ENCODE measurements at regions not wholly inside any gene's neighbourhood (a gene's known extent, or its start where the extent isn't known, plus 50 kb on each side); places are given as distances from the start of the nearest gene placed in this dataset.

DNA sequence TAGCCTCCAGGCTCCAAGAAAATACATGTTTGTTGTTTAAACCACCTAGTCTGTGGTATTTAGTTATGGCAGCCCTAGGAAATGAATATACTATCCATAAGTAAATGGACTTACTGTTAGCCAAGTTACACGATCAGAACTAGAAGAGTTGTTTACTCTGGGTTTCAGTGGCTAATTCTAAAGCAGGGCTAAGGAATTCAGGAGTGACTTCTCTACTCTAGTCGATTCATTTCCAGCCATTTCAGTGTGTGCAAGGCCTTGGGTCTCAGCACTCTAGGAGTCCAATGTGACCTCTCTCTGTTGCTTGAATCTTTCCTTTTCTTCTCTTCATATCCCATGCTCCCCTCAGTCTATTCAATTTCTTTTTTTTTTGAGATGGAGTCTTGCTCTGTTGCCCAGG lies 66.7 kb downstream of the BHLHE40 start:
- H3K14ac ChIP-seq (ENCODE audit: insufficient read length) = no peak overlapping the region
- no peaks in the 10 kb centered on the region for H3K36me3 ChIP-seq (ENCODE audit: control insufficient read depth in 2 of 4, insufficient read depth in 4 of 4, low read length in 3 of 4)
- no peak overlapping the region for H4K8ac ChIP-seq (ENCODE audit: extremely low read depth, insufficient read depth, low read length)
- no peak for FAIRE-seq
- H3K79me1 ChIP-seq (ENCODE audit: low read depth, low read length) = no peaks in the 10 kb centered on the region
- no peaks in the 10 kb centered on the region for H3K27me3 ChIP-seq (replicated peaks in 1 of 4; ENCODE audit: control insufficient read depth in 3 of 4, extremely low read depth in 1 of 4, insufficient read depth in 3 of 4, low read length in 3 of 4)
- H4K20me1 ChIP-seq (replicated peaks in 1 of 2; ENCODE audit: control insufficient read depth in 1 of 2, insufficient read depth in 2 of 2, low read length in 2 of 2) = no peaks in the 10 kb centered on the region
- no peak overlapping the region for H3K9ac ChIP-seq (replicated peaks in 1 of 4; ENCODE audit: extremely low read depth in 1 of 4, low read depth in 3 of 4, low read length in 3 of 4)
- H2BK5ac ChIP-seq (ENCODE audit: low read depth, low read length) = no peak overlapping the region
- H3K18ac ChIP-seq (ENCODE audit: extremely low read depth, low read length) = no peak overlapping the region
- H3K9me3 ChIP-seq (ENCODE audit: insufficient read depth in 2 of 2, low read depth in 1 of 2, low read length in 1 of 2) = no peaks in the 10 kb centered on the region
- no peak overlapping the region for H3K4me3 ChIP-seq (ENCODE audit: extremely low read depth in 1 of 4, insufficient read depth in 2 of 4, low read depth in 3 of 4, low read length in 4 of 4)
- no peak overlapping the region for H4K5ac ChIP-seq (ENCODE audit: insufficient read length, low read depth, low read length)
- H2AK5ac ChIP-seq (ENCODE audit: low read depth, low read length) = no peak overlapping the region
- no peak overlapping the region for H3K56ac ChIP-seq (replicated peaks; ENCODE audit: insufficient read length, low read depth, low read length)
- TF ChIP-seq TAF1 (IDR thresholded peaks at IDR 0.05; ENCODE audit: low read depth, low read length) = no peak
- TF ChIP-seq GTF2F1 (IDR thresholded peaks at IDR 0.05; ENCODE audit: borderline replicate concordance, low read depth, low read length) = no peak
- no peak for TF ChIP-seq CREB1 (IDR thresholded peaks at IDR 0.05)
- TF ChIP-seq CHD1 (IDR thresholded peaks at IDR 0.05; ENCODE audit: low read depth, low read length) = no peak
- no peak for TF ChIP-seq HDAC2 (IDR thresholded peaks at IDR 0.05; ENCODE audit: borderline replicate concordance in 1 of 2, low read depth in 2 of 2, low read length in 2 of 2)
- TF ChIP-seq, protein P1, sequence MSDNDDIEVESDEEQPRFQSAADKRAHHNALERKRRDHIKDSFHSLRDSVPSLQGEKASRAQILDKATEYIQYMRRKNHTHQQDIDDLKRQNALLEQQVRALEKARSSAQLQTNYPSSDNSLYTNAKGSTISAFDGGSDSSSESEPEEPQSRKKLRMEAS (IDR thresholded peaks at IDR 0.05) = no peak
- no peak overlapping the region for H2BK120ac ChIP-seq (replicated peaks; ENCODE audit: low read depth, low read length)
- no peak overlapping the region for H3K27ac ChIP-seq (ENCODE audit: low read depth, low read length)
- H3K4me1 ChIP-seq (replicated peaks in 1 of 4; ENCODE audit: control insufficient read depth in 3 of 4, insufficient read depth in 4 of 4, low read length in 3 of 4) = no peaks in the 10 kb centered on the region
- no peak overlapping the region for H2BK15ac ChIP-seq (ENCODE audit: low read length)
- H3K23me2 ChIP-seq (ENCODE audit: low read depth, low read length) = no peaks in the 10 kb centered on the region
- CTCF ChIA-PET (ENCODE audit: partially characterized antibody) = interaction anchor here (1.5 kb wide), 1 partner anchor 12 kb away, joined by 6 read pairs; no protein-coding TSS in a partner anchor
- H2BK12ac ChIP-seq (ENCODE audit: low read depth, low read length) = no peak overlapping the region
- 78% methylated on average over 2 of the region's 2 CpGs; no CpG with 5 or more reads in 1 of the 2 experiments for WGBS, 2 experiments (ENCODE audit: extremely low coverage in 1 of 2, insufficient coverage in 1 of 2, insufficient read length in 1 of 2, insufficient replicate concordance in 2 of 2, low coverage in 1 of 2, low lambda C conversion rate in 2 of 2, missing lambda C conversion rate in 1 of 2)
- H3K4me2 ChIP-seq (ENCODE audit: insufficient read depth in 1 of 2, low read depth in 2 of 2, low read length in 2 of 2) = no peak overlapping the region
- no peak for DNase-seq (ENCODE audit: low read depth in 1 of 2, low spot score in 2 of 2)
- no peaks in the 10 kb centered on the region for H3K79me2 ChIP-seq (ENCODE audit: control insufficient read depth in 1 of 2, insufficient read depth in 2 of 2, low read length in 2 of 2)
- no peak overlapping the region for H3K23ac ChIP-seq (ENCODE audit: insufficient read length)
- no peak overlapping the region for H2AFZ ChIP-seq (ENCODE audit: low read length)
- POLR2A ChIA-PET (ENCODE audit: partially characterized antibody) = no interaction called here
- no peak overlapping the region for H2BK20ac ChIP-seq (ENCODE audit: low read length)
- no peak overlapping the region for H3K4ac ChIP-seq (replicated peaks; ENCODE audit: insufficient read length, low read depth, low read length)
- no peak overlapping the region for H4K91ac ChIP-seq (replicated peaks; ENCODE audit: insufficient read length, low read length)

Measured in H1 (cell line).